Suppressor macrophage (primary cell): ENCODE measurements at regions not wholly inside any gene's neighbourhood (a gene's known extent, or its start where the extent isn't known, plus 50 kb on each side); places are given as distances from the start of the nearest gene placed in this dataset.
"Not testable (repeated sequence)": the region's sequence is repeated elsewhere in the genome, so short reads cannot be mapped to it uniquely, and the experiment has no call there.

Source experiments
- DNase-seq, 4 experiments: peaks; one replicate each; pipeline ENCODE4 v3.0.0-alpha.2; 2020 to 2022

DNA sequence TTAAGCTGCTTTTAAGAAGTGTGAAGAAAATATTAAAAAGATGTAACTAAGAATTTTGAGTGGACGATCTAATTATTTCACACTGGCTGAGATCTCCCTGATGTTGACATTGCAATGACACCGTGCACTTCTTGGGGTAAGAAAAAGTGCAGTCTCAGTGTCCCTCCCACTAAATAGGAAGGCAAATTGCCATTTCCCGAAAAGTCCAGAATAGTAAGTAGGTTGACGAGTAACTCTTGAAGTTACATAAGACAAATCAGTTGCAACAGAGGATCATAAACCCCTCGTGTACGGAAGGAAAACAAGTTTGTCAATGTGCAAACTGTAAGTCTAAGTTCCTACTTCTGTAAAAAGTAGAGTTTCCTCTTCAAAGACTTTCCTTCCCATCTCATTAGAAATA lies 336.2 kb downstream of the CACNA1B start:
- DNase-seq, result peak; percentile 50 to 83 (median 70)

DNA sequence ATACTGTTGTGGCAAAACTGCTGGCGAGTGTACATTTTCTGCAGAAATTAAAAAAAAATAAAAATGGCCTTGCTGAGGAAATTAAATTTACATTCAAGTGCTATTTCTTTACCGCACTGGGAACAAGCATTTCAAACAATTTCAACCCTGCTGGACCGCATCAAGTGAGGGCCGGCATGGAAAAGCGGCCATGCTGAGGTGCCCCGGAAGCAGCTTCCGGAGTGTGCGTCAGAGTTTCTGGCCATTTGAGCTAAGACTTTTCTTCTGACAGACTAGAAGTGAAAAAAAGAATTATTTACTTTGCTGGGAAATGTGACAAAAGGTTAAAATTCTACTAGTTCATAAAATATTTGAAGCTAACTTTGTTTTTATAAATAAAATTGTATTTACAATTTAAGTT lies 337.0 kb downstream of the CACNA1B start:
- DNase-seq, result peak in 1 of 4 experiments; percentile 10

GRCh38 chr9:138215588-138215987 lies 338.0 kb downstream of the CACNA1B start:
- not testable (repeated sequence) for DNase-seq

DNA sequence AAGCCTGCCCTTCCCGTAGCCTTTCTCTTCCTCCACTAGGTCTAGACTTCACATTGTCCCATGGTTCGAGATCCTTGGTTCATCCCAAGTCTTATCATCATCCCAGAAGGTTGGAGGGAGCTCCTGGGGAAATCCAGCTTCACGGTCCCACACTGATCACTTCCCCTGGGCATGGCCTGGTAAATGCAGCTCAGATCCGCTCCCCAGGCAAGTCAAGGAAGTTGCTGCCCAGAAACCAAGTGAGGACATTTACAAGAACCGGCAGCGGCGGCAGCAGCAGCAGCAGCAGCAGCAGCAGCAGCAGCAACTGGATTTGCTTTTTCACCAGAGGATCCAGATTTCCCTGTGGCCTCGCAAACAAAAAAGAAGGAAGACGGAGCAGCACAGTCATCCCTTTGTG lies 339.2 kb downstream of the CACNA1B start:
- peak in 3 of 4 experiments; percentile 0 to 34 (median 25) for DNase-seq

DNA sequence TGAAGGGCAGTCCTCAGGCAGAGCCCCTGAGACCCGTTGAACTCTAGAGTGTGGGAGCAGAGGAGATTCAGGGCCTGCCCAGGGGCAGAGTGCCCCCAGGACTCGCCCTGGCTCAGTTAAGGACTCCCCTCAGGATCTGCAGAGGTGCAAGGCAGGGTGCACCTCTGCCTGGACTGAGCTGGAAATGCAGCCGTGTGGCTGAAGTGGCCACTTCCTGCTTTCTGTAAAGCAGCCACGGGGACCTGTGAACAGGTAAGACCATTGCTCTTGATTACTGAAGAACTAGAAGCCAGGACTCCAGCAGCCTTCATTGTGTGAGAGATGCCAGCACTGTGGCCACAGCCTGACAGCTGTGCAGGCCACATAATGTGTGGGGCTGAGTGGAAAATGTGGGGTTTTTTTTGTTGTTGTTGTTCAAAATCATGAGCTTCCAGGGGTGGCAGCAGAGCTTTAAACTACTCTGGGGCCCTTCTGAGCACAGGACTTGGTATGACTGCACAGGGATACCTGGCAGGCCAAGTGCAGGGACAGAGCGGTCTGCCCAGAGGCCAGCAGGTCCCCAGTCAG lies 339.8 kb downstream of the CACNA1B start:
- peak in 1 of 4 experiments; percentile 0 for DNase-seq

GRCh38 chr9:138219249-138219648 lies 341.7 kb downstream of the CACNA1B start:
- peak in 3 of 4 experiments; percentile 2 to 21 (median 13) for DNase-seq

- DNase-seq, result not testable (repeated sequence)
Observed at GRCh38 chr9:138221446-138222054, 344.0 kb downstream of the CACNA1B start.

DNA sequence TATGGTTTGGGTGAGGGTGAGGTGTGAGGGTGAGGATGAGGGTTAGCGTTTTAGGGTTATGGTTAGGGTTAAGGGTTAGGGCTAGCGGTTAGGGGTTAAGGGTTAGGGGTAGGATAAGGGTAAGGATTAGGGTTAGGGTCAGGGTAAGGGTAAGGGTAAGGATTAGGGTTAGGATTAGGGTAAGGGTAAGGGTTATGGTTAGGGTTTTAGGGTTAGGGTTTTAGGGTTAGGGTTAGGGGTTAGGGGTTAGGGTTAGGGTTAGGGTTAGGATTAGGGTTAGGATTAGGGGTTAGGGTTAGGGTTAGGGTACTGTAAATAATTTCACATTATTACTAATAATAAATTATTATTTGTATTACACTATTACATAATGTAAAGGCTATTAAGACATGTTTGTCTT lies 359.5 kb downstream of the CACNA1B start:
- DNase-seq, result not testable (repeated sequence)

DNA sequence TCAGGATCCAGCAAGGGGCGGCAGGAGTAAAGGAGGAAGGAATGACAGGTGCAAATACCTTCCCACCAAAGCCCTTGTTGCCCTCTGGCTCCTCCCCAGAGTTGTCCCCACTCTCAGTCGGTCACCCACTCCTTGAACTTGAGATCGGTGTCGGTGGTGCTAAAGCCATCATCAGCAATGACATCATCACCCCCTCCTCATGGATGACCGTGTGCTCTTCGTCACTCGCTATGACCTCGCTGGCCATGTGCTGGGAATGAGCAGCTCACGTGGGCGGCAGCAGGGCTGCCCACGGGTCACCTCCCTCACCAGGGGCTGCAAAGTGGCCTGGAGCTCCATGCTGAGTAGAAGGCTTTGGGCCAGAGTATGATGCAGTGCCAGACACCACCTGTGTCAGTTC lies 405.3 kb downstream of the CACNA1B start:
- DNase-seq, result not testable (repeated sequence)
